ENCODE measurements at regions not wholly inside any gene's neighbourhood (a gene's known extent, or its start where the extent isn't known, plus 50 kb on each side); places are given as distances from the start of the nearest gene placed in this dataset.

DNA sequence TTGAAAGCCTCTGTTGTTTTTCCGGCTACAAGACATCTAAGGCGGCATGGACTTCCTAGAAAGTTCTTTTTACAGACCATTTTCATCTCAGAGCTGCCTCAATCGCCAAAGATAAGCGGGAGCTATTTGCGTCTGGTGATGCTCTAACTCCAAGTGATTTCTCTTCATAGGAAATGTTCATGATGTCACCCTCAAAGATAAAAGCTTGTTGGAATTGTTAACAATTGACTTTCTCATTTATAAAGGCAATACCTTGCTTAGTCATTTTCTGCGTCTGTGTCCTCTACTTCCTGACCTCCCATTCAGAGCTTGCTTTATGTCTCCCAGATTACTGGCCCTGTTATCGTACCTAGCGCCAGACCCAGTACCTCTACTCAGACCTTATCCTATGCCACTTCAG lies 259.0 kb upstream of the G2E3 start:
- DNase-seq (ENCODE audit: low spot score) = no peak

DNA sequence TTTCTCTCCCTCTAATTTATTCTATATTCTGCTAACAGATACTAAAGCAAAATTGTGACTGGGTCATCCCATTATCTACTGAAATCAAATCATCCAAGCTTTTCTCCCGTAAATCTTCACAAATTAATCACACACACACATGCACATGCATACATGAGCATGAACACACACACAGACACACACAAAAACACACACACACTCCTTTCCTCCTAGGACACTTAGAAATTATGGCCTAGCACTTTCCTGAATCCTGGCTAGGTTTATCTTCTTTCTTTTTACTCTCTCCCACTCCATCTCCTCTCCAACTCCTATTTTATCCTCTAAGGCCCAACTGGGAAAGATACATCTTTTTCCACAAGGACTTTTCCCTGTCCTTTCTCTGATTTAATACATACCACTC lies 255.6 kb upstream of the G2E3 start:
- no peak for DNase-seq (ENCODE audit: low spot score)

DNA sequence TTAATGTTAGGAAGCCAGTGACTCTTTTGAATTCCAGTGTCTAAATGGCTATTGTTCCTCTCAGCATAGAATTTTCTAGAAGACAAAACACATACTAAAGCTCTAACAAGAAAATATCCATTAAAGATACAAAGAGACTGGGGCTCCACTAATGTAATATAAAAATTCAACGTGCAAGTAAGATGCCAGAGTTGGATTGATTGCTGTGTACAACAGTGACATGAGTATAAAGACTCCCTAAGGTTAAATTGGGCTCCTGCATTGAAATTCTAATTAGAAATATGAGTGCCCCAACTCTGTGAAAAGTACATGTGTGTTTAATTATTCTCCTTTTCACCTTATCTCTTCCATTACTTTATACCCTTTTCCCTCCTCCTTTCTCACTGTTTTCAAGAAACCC lies 253.6 kb upstream of the G2E3 start:
- DNase-seq (ENCODE audit: low spot score) = no peak

DNA sequence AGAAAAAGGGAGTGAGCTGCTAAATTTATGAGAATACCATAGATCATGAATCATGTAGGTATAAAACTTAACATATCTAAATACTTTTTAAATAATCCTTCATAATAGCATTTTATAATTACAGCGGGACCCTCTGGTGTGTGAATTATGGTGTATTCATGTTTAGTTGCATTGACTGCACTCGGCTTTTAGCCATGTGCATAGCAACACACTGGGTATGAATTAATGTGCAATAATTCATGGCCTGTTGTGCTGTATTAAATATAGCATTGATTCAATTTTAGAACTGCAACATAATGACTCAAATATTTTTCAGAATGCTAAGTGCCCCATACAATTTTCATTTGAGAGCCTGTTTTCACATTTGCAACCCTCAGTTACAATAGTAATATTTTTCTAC lies 249.6 kb upstream of the G2E3 start:
- no peak for DNase-seq (ENCODE audit: low spot score)

DNA sequence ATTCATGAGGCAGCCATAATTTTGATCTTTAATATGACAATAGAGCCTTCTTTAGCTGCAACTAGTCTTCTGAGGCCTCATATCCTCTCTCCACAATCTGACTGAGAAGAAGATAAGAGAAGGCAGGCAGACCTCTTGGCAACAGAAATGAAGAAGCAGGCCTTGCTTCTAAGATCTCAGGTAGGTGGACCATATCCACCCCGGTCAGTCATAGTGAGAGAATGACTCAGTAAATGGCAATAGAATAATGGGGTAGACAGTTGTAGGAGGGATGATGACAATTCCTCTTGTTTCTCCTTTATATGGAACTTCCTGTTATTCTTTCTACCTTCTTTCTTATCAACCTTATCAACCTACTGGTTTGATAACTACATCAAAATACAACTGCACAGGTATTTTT lies 246.7 kb upstream of the G2E3 start:
- no peak for DNase-seq (ENCODE audit: low spot score)

DNA sequence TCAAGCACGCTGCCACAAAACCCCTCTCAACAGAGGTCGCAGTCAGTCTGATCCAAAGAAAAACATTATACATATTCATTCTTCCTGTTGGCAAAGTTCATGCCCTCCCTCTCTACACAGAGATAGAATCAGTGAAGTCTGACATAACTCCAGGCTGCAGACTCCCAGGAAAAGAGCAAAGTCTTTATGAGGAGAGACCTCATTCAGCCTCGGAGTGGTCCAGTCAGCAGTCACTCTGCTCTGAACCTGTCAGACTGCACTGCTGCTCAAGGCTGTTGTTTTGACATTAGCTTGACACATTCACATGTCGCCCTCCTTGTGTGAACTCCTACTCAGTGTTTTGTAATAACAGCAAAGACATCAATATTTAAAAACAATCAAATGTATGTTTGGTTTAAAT lies 241.2 kb upstream of the G2E3 start:
- no peak for DNase-seq (ENCODE audit: low spot score)

DNA sequence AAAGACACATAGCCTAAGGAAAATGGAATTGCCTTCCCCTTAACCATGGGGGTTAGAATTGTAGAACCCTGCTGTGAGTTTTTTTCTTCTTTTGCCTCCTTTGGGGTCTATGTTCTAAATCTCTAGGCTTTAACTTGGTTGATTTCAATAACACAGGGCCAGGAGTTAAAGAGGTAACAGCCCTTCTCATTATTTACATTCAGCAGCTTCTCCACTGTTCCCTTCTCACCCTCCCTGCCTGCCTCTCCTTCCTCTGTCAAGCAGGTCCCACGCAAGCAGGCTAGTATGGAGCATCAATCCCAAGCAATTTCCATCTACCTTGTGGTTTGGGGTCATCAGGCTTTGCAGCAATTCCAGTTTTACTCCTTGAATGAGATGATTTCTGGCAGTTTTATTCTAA lies 236.1 kb upstream of the G2E3 start:
- no peak for DNase-seq (ENCODE audit: low spot score)

DNA sequence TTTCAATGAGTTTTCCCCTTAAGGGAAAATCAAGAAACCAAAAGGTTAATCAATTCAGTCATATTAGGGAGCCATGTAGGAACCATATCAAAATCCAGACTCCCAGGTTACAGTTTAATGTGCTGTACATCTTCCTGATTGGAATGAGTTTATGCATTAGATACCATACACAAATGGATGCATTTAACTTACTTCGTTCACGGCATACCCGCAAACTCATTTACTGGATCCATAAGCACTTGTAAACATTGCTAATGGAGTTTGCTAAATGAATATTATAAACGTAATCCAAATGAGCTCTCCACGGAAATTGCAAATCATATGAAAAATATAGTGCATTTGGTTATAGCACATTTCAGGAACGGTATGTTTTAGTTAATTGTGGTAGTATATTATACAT lies 228.9 kb upstream of the G2E3 start:
- DNase-seq (ENCODE audit: low spot score) = no peak

DNA sequence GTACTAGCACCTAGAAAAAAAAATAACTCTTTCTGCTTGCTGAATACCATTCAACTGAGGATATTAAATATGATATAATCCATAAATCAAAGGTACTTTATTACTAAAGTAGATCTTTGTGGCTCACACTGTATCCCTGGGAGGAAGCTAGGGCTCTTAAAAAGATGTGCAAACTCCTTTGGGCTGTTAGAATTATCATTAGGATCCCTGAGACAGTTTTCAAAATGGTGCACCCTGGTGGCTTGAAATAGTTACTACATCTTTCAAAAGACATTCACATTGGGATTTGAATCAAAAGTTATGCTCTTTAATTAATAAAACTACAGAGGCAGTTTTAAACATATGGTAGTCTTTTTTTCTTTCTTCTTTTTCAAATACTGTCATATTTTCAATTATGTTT lies 228.5 kb upstream of the G2E3 start:
- no peak for DNase-seq (ENCODE audit: low spot score)

DNA sequence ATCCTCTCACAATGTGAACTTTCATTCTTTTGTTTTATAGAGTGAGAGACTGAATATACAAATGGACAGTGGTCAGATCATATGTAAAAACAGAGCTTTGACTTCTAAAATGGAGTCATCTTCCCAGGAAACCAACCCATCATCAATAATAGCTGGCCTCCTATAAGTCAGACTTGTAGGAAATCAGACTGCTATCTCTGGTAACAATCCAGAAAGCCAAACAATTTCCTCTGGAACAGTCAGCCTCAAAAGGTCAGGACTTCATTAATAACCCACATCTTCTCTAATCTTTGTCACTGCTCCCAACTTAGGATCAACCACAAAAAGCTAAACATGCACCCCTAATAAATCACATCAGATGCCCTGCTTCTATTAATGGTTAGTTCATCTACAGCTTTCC lies 227.9 kb upstream of the G2E3 start:
- DNase-seq (ENCODE audit: low spot score) = no peak

DNA sequence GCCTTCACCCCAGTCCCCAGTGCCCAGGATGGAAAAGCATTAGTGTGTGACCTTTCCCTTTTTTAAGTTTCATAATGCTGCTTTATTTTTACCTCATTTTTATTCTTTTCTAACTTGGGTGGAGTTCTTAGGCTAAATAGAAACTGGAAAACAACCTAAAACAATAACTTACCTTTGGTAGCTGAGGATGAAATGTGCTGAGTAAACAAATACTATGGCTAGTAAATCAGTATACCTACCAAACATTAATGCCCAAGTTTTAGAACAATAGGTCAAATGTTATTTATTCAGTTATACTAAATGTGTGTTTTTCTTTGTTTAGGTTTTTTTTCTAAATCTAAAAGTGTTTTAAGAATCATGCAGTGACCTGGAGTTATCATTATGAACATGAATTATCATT lies 226.6 kb upstream of the G2E3 start:
- DNase-seq (ENCODE audit: low spot score) = no peak

DNA sequence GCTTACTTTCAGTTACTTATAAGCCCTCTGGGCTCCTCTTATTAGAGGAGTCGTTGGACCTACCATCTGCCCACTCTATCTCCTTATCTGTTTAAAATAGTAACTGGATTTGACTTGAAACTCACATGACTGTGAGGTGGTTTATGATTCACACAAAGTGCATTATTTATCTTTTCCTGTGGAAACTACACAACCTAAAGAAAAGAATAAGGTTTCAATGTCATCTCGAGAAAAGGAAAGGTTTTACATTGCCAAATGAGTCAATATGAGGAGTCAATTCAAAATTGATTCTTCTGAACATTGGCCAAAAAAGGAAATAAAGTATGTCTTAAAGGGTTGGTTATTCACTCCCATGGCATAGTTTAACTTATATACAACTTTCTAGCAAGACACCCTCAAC lies 225.0 kb upstream of the G2E3 start:
- no peak for DNase-seq (ENCODE audit: low spot score)

DNA sequence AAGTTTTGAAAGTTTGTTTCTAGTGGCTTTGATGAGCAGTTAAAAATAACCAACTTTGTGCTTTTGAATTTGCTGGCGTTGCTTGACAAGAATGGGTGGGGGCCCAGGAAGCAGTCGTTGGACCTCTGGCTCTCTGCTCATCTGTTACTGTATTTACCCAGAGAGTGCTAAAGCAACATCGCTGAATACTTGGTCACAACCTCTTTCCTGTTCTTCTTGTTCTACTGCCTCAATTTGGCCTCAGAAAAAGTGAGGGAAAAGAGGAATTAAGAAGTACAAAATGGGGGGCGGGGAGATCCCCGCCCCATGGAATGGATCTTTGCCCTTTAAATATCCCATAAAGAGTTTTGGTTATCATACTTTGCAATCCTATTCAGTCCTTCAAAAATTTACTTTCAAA lies 221.5 kb upstream of the G2E3 start:
- DNase-seq (ENCODE audit: low spot score) = no peak

DNA sequence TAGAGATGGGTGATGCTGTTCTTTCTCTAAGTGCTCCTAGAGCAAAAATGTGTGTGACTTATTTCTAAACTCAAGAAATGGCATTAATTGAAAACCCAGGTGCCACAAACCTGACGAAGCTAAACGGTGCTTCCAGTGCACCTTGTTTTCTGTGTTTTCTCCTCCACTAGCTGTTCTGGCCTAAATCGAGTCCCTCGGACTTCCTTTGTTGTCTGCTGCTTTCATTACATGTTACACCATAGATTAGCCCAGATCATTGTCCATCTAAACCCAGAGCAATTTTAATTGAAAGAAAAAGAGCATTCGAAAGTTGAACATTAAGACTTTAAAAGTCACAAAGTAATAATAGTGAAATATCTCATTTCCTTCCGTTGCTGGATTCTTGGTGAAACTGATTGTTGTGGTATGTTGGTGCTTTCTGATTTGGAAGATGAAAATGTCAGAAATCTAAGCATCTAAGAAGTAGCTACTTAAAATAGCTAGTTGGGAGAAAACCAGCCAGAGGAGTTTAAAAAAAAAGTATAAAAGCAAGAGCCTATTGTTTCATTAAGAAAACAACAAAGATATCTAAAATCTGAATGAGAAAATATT lies 219.6 kb upstream of the G2E3 start:
- DNase-seq (ENCODE audit: low spot score) = no peak

DNA sequence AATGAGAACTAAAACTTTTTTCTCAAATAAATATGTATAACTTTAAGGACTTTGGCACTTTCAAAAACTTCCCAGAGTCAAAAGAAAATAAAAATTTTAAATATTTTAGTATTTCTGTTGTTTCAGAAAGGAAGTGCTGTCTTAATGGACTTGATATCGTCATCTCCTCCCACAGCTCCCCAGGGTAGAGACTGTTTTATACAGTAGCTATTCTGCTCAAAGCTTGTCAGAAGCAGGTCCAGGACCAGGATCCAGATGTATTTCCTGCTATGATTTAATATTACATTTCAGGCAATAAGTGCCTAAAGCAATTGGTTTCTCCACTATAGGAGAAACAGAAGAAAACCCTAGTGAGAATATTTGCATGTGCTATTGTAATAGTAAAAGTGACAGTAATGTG lies 218.5 kb upstream of the G2E3 start:
- no peak for DNase-seq (ENCODE audit: low spot score)

DNA sequence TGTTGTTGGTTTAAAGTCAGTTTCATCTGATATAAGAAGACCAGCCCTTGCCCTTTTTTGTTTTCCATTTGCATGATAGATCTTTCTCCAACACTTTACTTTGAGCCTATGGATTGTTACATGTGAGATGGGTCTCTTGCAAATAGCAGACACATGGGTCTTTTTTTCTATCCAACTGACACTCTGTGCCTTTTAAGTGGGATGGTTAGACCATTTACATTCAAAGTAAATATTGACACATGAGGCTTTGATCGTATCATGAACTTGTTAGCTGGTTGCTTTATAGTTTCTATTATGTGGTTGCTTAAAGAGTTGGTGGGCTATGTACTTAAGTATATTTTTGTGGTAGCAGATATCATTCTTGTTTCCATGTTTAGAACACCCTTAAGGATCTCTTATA lies 213.4 kb upstream of the G2E3 start:
- no peak for DNase-seq (ENCODE audit: low spot score)

DNA sequence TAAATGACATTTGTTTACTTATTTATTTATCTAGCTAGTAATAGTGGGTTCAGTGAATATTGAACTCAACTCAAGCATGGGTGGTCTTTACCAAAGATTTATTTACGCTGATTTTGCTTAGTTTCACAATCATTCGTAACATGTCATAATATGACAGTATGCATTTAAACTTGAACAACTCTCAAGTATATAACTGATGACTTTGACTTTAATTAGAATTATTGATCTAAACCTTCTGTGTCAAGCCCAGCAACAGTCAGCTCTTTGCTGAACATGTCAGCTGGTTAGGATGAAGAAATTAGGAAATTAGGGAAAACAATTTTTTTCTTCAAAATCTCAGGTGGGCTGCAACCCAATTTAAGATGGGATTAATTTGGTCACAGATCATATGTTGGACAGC lies 210.5 kb upstream of the G2E3 start:
- DNase-seq (ENCODE audit: low spot score) = no peak

DNA sequence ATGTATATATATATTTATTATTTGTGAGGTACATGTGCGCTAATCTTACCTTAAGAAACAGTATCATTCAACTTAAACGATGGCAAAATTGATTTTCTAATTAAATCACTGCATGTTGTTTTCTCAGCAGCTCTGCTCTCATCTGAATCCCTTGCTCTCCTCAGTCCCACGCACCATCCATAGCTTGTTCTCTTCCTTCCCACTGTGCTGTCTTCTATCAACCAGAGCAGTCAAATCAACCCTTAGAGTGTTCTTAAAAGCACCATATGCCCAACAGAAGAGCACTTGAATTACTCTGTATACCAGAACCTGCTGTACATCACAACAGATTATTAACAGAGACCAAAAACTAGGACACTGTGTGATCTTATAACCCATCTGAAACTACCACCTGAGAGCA lies 209.4 kb upstream of the G2E3 start:
- no peak for DNase-seq (ENCODE audit: low spot score)

DNA sequence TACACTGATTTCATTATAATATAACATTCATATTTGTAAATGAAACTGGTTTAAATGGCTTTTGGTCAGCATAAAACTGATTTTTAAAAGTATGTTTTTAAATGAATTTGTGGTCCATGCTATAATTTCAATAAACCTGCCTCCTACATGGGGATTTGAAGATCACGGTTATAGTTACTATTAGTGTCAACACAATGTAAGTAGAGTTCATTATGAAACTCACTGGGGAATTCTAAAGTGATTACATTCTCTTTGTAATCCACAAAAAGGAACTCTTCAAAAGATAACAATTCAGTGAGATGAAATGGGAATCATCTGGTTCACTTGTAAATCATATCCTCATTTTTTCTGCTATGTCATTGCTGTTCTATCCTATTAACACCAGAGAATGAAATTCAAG lies 204.5 kb upstream of the G2E3 start:
- DNase-seq (ENCODE audit: low spot score) = no peak

DNA sequence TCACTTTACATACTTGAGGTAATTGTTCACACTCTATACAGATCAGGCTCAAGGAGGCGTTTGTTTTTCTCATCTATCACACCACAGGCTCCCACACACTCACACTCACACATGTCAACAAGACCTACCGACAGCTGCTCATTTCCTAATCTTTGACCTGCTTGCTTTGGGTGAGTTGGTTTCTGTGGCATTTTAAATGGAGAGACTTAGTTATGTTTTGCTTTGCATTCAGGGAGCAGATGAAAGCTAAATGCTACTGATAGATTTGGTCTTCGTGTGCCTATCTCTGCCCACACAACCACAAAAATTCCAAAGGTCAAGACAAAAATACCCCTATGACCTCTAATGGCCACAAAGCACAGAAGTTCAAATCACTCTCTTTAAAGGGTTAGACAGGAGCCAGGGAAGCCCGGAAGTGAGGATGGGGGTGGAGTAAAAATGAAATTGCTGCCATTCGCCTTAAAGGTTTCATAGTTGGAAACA lies 203.5 kb upstream of the G2E3 start:
- no peak for DNase-seq (ENCODE audit: low spot score)

DNA sequence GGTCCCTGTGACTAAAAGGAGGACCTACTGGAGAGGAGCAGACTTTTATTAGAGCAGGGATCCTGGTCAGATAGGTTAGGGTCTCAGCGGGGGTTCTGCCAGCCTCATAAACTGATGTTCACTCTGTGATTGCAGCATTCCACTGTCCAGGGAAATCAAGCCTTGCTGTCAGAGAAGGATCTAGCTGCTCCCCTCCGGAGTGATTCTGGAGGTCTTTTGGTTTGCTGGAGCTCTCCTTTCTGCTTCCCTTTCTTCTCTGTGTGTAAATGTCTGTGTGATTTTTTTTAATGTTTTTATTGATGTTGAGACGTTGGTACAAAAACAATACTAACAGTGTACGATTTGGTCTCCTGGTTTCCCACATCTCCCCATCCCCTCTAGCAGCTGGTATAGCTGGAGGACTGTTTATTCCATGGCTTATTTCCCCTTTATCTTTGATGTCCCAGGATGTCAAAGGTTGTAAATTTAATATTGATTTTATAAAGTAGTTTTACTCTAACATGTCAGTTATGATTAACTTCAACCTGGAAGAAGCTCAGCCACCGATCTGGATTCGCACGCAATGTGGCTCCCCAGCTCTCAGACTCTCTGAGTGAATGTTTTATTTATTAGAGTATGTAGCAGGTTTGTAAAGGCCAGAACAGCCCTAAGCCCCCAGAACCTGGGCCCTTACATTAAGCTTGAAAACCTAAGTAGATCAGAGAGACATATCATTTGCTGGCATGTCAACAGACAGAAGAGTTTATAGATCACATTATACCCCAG lies 202.3 kb upstream of the G2E3 start:
- DNase-seq (ENCODE audit: low spot score) = no peak

DNA sequence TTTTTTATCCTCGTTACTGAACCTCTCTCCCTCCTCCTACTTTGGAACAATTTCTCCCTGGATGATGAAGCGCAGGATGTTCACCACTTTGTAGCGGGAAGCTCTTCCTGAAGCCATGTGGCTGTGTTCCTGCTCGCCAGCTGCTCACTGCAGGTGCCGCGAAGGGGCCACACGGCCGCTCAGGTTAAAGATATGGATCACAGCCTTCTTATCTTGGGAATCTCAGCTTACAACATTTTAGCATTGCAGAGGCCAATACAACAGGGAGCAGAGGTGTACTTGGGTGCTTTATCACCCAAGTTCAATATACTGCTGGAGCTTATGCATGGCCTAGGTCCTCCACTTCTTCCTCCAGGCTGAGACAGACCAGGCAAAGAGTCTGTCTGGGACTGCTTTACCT lies 201.2 kb upstream of the G2E3 start:
- no peak for DNase-seq (ENCODE audit: low spot score)

DNA sequence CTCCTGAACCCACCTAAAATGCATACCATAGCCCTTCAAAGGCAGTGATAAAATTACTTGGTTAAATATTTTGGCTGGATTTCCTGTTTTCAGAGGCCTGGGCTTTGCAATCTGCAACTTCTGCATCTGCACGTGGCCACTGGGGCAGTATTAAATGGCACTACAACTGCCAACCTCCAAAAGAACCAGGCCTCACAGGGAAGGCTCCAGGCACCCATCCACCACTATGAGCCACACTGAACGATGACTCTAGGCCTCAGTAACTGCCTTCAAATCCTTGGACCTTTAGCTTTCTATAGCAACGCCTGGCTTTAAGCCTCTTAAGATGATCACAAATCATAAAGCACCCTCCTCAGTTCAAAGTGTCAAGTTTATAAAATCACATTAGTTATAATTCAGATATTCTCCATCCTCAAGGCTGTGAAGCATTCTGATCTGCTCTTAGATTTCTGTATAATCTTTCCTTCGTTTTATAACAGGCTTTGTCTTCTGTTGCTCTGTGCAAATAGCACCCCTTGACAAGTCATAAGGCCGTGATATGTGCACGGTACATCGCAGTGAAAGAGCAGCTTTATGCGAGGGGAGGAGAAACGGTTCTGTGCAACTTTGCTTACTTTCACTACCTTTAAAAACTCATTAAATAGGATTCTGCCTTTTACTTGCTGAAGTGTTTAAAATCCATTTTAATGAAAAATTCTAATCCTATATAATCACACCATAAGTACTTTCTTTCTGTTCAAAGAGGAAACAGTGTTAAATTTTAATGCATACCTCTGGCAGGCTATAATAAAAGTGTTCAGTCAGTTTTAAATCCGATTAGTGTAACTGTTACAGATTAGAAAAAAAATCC lies 196.4 kb upstream of the G2E3 start:
- DNase-seq (ENCODE audit: low spot score) = no peak

Data from left forelimb (tissue), 1 donor.